Astrocyte (in vitro differentiated cells and primary cell): ENCODE measurements at regions not wholly inside any gene's neighbourhood (a gene's known extent, or its start where the extent isn't known, plus 50 kb on each side); places are given as distances from the start of the nearest gene placed in this dataset.

Experiments used
- DNase-seq: peaks from one replicate; pipeline ENCODE4 v3.0.0-alpha.2; 2010; ENCODE audit warnings: low read depth
- FAIRE-seq: peaks from 2 replicates; lab custom pipeline; 2011; peaks lifted over from hg19 to GRCh38; lab: Jason Lieb, UNC
- H2AFZ ChIP-seq: 2 replicates; pipeline ENCODE4 v1.6.0; 2012; ENCODE audit warnings: low read depth, low read length, inconsistent platforms
- H3K27ac ChIP-seq: 2 replicates; pipeline ENCODE4 v1.5.1; 2011; ENCODE audit warnings: low read depth, low read length, inconsistent platforms
- H3K27me3 ChIP-seq: 2 replicates; pipeline ENCODE4 v1.6.0; 2011; ENCODE audit warnings: low read length, inconsistent platforms; ENCODE audit not compliant: insufficient read depth
- H3K36me3 ChIP-seq: 2 replicates; pipeline ENCODE4 v1.5.1; 2011; ENCODE audit warnings: low read length, inconsistent platforms; ENCODE audit not compliant: insufficient read depth
- H3K4me1 ChIP-seq: 2 replicates; pipeline ENCODE4 v1.5.1; 2011; ENCODE audit warnings: low read length, inconsistent platforms; ENCODE audit not compliant: insufficient read depth
- H3K4me2 ChIP-seq: 2 replicates; pipeline ENCODE4 v1.6.0; 2012; ENCODE audit warnings: low read length, inconsistent platforms
- H3K4me3 ChIP-seq: 2 replicates; pipeline ENCODE4 v1.5.1; 2011; ENCODE audit warnings: low read depth, mild to moderate bottlenecking, low read length, inconsistent platforms; ENCODE audit not compliant: insufficient read depth
- H3K79me2 ChIP-seq: 2 replicates; pipeline ENCODE4 v1.6.0; 2012; ENCODE audit warnings: mild to moderate bottlenecking, low read length, inconsistent platforms; ENCODE audit not compliant: insufficient read depth
- H3K9ac ChIP-seq: 2 replicates; pipeline ENCODE4 v1.6.0; 2012; ENCODE audit warnings: mild to moderate bottlenecking, low read length, inconsistent platforms
- H3K9me3 ChIP-seq: 2 replicates; pipeline ENCODE4 v1.5.1; 2012; ENCODE audit warnings: low read depth, mild to moderate bottlenecking, low read length, inconsistent platforms; ENCODE audit not compliant: insufficient read depth
- H4K20me1 ChIP-seq: 2 replicates; pipeline ENCODE4 v1.6.0; 2012; ENCODE audit warnings: low read length, inconsistent platforms; ENCODE audit not compliant: insufficient read depth
- H3K27ac Mint-ChIP-seq: one replicate; pipeline ENCODE4 v1.8.0; 2021; ENCODE audit warnings: mild to moderate bottlenecking, mixed read lengths; ENCODE audit not compliant: unreplicated experiment
- H3K27me3 Mint-ChIP-seq: one replicate; pipeline ENCODE4 v1.8.0; 2021; ENCODE audit warnings: low read depth, mixed read lengths; ENCODE audit not compliant: unreplicated experiment
- H3K36me3 Mint-ChIP-seq: one replicate; pipeline ENCODE4 v1.8.0; 2021; ENCODE audit warnings: low read depth, mixed read lengths; ENCODE audit not compliant: unreplicated experiment
- H3K4me1 Mint-ChIP-seq: one replicate; pipeline ENCODE4 v1.8.0; 2021; ENCODE audit warnings: low read depth, mixed read lengths; ENCODE audit not compliant: unreplicated experiment
- H3K4me3 Mint-ChIP-seq: one replicate; pipeline ENCODE4 v1.8.0; 2021; ENCODE audit warnings: mild to moderate bottlenecking, moderate library complexity, mixed read lengths; ENCODE audit not compliant: unreplicated experiment
- H3K9me3 Mint-ChIP-seq: one replicate; pipeline ENCODE4 v1.8.0; 2021; ENCODE audit warnings: mild to moderate bottlenecking, mixed read lengths; ENCODE audit not compliant: unreplicated experiment
- EZH2 ChIP-seq: IDR thresholded peaks from 2 replicates; pipeline ENCODE4 v1.6.1; 2012; ENCODE audit warnings: mild to moderate bottlenecking, low read length, inconsistent platforms; ENCODE audit not compliant: insufficient read depth
- TF ChIP-seq, protein P1 (sequence below): IDR thresholded peaks from 2 replicates; pipeline ENCODE4 v1.5.1; 2011; ENCODE audit warnings: low read depth, mild to moderate bottlenecking, inconsistent platforms, low read length, moderate library complexity; ENCODE audit not compliant: insufficient read depth

DNA sequence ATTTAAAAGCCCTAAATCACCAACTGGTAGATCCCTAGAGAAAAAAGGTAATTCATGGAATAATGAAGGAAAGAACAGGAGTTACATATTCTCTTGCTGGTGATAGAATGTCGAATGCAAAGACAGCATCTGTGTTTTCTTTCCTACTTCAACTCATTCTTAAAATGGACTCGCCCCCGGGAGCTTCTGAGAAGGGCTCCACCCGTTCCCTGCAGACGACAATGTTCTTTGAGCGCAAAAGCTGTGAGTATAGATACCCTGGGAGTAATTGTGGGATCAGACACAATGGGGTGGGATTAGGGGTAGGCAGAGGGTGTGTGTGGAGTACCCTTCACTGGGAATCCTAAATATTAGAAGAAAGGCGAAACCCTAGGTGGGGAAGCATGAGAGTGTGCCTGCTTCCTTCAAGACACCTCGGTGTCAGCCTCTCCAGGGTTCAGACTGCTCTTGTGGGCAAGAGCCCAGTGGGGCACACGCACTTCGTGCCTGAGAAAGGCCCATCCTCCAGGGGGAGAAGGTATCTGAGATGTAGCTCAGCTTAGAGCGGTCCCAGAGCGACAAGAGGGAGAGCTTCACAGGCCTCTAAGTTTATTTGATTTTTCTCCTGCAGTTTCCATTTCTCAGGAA lies 123.3 kb upstream of the DPYD start:
- Mint-ChIP-seq H3K36me3 (peaks cover 5% of the 10 kb centered on the region), H3K4me3 (peak overlapping the region; percentile 88), H3K27me3 (peaks cover 20% of the 10 kb centered on the region), H3K4me1 (peaks cover 7% of the 10 kb centered on the region), H3K27ac (peak overlapping the region; percentile 58), H3K9me3 (peaks cover 3% of the 10 kb centered on the region)
- H3K79me2 ChIP-seq, result peaks cover 34% of the 10 kb centered on the region
- no peak for FAIRE-seq
- H2AFZ ChIP-seq, result peak overlapping the region; percentile 85
- DNase-seq, result no peak
- peaks cover 19% of the 10 kb centered on the region for H3K4me1 ChIP-seq
- H3K4me3 ChIP-seq, result peak overlapping the region; percentile 79
- no peaks in the 10 kb centered on the region for H3K36me3 ChIP-seq
- H4K20me1 ChIP-seq, result no peaks in the 10 kb centered on the region
- H3K9ac ChIP-seq, result peak overlapping the region; percentile 84
- TF ChIP-seq EZH2, result no peak
- TF ChIP-seq, protein P1, sequence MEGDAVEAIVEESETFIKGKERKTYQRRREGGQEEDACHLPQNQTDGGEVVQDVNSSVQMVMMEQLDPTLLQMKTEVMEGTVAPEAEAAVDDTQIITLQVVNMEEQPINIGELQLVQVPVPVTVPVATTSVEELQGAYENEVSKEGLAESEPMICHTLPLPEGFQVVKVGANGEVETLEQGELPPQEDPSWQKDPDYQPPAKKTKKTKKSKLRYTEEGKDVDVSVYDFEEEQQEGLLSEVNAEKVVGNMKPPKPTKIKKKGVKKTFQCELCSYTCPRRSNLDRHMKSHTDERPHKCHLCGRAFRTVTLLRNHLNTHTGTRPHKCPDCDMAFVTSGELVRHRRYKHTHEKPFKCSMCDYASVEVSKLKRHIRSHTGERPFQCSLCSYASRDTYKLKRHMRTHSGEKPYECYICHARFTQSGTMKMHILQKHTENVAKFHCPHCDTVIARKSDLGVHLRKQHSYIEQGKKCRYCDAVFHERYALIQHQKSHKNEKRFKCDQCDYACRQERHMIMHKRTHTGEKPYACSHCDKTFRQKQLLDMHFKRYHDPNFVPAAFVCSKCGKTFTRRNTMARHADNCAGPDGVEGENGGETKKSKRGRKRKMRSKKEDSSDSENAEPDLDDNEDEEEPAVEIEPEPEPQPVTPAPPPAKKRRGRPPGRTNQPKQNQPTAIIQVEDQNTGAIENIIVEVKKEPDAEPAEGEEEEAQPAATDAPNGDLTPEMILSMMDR, result no peak
- peak overlapping the region; percentile 93 for H3K4me2 ChIP-seq
- H3K9me3 ChIP-seq, result no peaks in the 10 kb centered on the region
- H3K27ac ChIP-seq, result peak overlapping the region; percentile 61
- no peaks in the 10 kb centered on the region for H3K27me3 ChIP-seq

DNA sequence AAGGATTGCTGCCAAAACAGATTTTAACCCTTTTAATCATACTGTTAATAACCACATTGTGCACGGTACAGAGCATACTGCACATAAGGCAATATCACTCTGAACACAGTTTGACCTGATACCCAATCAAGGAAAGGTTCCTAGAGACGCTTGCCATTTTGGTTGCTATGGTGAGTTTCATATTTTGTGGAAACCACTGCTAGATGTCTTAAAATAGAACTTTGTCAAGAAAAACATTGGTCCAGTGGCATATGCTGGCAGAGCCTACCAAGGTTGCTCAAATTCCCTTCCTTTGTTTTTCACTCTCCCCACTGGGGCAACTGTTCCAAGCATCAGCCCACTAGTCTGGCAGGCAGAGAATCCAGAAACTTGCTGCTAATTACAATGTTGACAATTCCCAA lies 114.8 kb upstream of the DPYD start:
- H3K36me3 ChIP-seq, result no peaks in the 10 kb centered on the region
- no peaks in the 10 kb centered on the region for H3K9me3 Mint-ChIP-seq
- H4K20me1 ChIP-seq, result no peaks in the 10 kb centered on the region
- H3K4me3 Mint-ChIP-seq, result no peak overlapping the region
- H3K4me2 ChIP-seq, result peak overlapping the region; percentile 24
- no peaks in the 10 kb centered on the region for H3K36me3 Mint-ChIP-seq
- H3K9me3 ChIP-seq, result no peaks in the 10 kb centered on the region
- DNase-seq (peak; percentile 60), FAIRE-seq (no peak)
- H3K27me3 Mint-ChIP-seq, result no peaks in the 10 kb centered on the region
- H3K4me3 ChIP-seq, result no peak overlapping the region
- peak overlapping the region; percentile 38 for H3K27ac ChIP-seq
- TF ChIP-seq, protein P1, result no peak
- TF ChIP-seq EZH2, result no peak
- no peaks in the 10 kb centered on the region for H3K27me3 ChIP-seq
- no peak overlapping the region for H3K9ac ChIP-seq
- peaks cover 7% of the 10 kb centered on the region for H3K4me1 Mint-ChIP-seq
- peaks cover 26% of the 10 kb centered on the region for H3K79me2 ChIP-seq
- H3K27ac Mint-ChIP-seq, result no peak overlapping the region
- no peak overlapping the region for H2AFZ ChIP-seq
- H3K4me1 ChIP-seq, result peaks cover 25% of the 10 kb centered on the region

DNA sequence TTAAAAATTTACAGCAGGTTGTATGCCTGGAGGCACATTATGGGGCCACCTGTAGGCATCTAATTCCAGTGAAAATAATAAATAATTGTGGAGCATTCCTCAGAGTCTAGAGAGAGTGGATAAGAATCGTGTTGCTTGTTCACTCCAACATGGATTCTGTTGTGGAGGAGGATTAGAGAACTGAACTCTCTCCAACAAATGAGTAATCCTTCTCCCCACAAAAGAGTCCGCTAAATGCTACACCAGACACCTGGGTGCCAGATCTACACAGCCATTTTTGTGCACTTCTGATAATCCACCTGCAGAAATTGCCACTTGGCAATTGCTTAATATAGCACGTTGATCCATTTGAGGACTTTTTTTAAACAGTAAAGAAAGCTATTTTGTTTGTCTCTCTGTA lies 113.7 kb upstream of the DPYD start:
- H3K4me3 Mint-ChIP-seq, result no peak overlapping the region
- FAIRE-seq (peak; percentile 5), DNase-seq (peak; percentile 84)
- no peak for TF ChIP-seq EZH2
- TF ChIP-seq, protein P1, result no peak
- Histone ChIP-seq H3K9ac (peak overlapping the region; percentile 49), H3K79me2 (peaks cover 23% of the 10 kb centered on the region), H3K27me3 (no peaks in the 10 kb centered on the region), H3K36me3 (no peaks in the 10 kb centered on the region), H3K9me3 (no peaks in the 10 kb centered on the region), H3K4me3 (peak overlapping the region; percentile 0), H3K27ac (peak overlapping the region; percentile 38), H4K20me1 (no peaks in the 10 kb centered on the region), H2AFZ (no peak overlapping the region), H3K4me2 (peak overlapping the region; percentile 59), H3K4me1 (peaks cover 26% of the 10 kb centered on the region)
- H3K27ac Mint-ChIP-seq, result no peak overlapping the region
- no peaks in the 10 kb centered on the region for H3K36me3 Mint-ChIP-seq
- H3K27me3 Mint-ChIP-seq, result no peaks in the 10 kb centered on the region
- peaks cover 10% of the 10 kb centered on the region for H3K4me1 Mint-ChIP-seq
- no peaks in the 10 kb centered on the region for H3K9me3 Mint-ChIP-seq
